NB4 (cell line): ENCODE measurements at regions not wholly inside any gene's neighbourhood (a gene's known extent, or its start where the extent isn't known, plus 50 kb on each side); places are given as distances from the start of the nearest gene placed in this dataset.

Source experiments
- MYC ChIP-seq: IDR thresholded peaks from 2 replicates; pipeline ENCODE4 v1.6.1; 2011; ENCODE audit warnings: low read depth, low read length
- POLR2A ChIP-seq: IDR thresholded peaks from 2 replicates; pipeline ENCODE4 v1.6.1; 2011; ENCODE audit warnings: mild to moderate bottlenecking; ENCODE audit not compliant: insufficient read length; ENCODE audit errors: extremely low read depth
- TF ChIP-seq, protein P1 (sequence below): IDR thresholded peaks from one replicate; pipeline ENCODE4 v1.5.1; 2012; ENCODE audit warnings: low read depth, low read length

DNA sequence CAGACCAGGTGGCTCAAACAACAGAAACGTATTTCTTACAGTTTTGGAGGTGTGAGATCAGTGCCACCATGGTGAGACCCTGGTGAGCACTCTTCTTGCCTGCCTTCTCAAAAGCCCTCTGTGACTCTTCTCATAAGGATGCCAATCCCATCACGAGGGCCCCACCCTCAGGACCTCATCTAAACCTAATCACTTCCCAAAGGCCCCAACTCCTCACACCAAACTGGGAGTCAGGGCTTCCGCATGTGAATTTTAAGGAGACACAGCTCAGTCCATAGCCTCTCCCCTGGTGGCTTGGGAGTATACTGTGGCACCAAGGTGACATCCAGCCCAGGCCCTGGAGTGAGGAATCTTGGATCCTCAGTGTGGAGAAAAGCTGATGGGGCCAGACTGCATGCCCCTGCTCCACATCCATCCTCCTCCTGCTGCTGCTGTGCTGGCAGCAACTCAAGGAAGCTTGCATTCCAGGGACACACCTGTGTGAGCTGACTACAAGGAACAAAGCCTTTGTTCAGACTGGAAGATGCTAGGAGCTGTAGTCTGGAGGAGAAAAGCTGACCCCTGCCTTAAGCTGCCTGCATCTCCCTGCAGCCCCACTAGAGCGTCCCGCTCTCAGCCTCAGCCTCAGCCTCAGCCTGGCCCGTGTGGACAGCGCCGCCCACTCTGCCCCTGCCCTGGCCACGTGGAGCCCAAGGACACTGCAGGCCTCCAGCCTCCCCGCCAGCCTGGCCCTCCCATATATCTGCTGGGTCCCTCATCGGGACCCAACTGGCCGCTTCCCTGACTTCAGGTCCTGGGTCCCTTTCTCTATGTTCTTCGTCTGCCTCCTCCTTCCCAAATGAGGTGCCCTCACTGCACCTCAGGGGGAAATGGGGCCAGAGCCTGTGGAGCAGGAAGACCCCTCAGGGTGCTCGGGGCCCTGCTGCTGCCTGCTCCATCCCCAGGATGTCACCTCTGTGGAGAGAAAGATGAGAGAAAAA lies 87.8 kb upstream of the RAB6C start:
- TF ChIP-seq, protein P1, sequence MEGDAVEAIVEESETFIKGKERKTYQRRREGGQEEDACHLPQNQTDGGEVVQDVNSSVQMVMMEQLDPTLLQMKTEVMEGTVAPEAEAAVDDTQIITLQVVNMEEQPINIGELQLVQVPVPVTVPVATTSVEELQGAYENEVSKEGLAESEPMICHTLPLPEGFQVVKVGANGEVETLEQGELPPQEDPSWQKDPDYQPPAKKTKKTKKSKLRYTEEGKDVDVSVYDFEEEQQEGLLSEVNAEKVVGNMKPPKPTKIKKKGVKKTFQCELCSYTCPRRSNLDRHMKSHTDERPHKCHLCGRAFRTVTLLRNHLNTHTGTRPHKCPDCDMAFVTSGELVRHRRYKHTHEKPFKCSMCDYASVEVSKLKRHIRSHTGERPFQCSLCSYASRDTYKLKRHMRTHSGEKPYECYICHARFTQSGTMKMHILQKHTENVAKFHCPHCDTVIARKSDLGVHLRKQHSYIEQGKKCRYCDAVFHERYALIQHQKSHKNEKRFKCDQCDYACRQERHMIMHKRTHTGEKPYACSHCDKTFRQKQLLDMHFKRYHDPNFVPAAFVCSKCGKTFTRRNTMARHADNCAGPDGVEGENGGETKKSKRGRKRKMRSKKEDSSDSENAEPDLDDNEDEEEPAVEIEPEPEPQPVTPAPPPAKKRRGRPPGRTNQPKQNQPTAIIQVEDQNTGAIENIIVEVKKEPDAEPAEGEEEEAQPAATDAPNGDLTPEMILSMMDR, result no peak
- TF ChIP-seq POLR2A, result no peak
- TF ChIP-seq MYC, result no peak
